ENCODE measurements at regions not wholly inside any gene's neighbourhood (a gene's known extent, or its start where the extent isn't known, plus 50 kb on each side); places are given as distances from the start of the nearest gene placed in this dataset.

- no peak overlapping the region for H2AFZ ChIP-seq (ENCODE audit: low read length)
- H4K5ac ChIP-seq (ENCODE audit: insufficient read length, low read depth, low read length): no peak overlapping the region
- peak overlapping the region; percentile 31 for H2BK120ac ChIP-seq (replicated peaks; ENCODE audit: low read depth, low read length)
- no peak overlapping the region for H4K8ac ChIP-seq (ENCODE audit: extremely low read depth, insufficient read depth, low read length)
- H3K79me1 ChIP-seq (ENCODE audit: low read depth, low read length): no peaks in the 10 kb centered on the region
- FAIRE-seq: no peak
- H3K4me2 ChIP-seq (ENCODE audit: insufficient read depth in 1 of 2, low read depth in 2 of 2, low read length in 2 of 2): no peak overlapping the region
- peak overlapping the region; percentile 12 for H4K91ac ChIP-seq (replicated peaks; ENCODE audit: insufficient read length, low read length)
- H2BK20ac ChIP-seq (ENCODE audit: low read length): peak overlapping the region; percentile 91; the same call in 1 of the 2 replicates
- WGBS, 2 experiments (ENCODE audit: extremely low coverage in 1 of 2, insufficient coverage in 1 of 2, insufficient read length in 1 of 2, insufficient replicate concordance in 2 of 2, low coverage in 1 of 2, low lambda C conversion rate in 2 of 2, missing lambda C conversion rate in 1 of 2): 84% methylated on average over 7 of the region's 7 CpGs; no CpG with 5 or more reads in 1 of the 2 experiments
- H3K14ac ChIP-seq (ENCODE audit: insufficient read length): no peak overlapping the region
- 0 out of 2 replicates have a peak overlapping the region, but pooled peaks have one; percentile 40 for H2BK15ac ChIP-seq (ENCODE audit: low read length)
- H3K4me1 ChIP-seq (replicated peaks in 1 of 4; ENCODE audit: control insufficient read depth in 3 of 4, insufficient read depth in 4 of 4, low read length in 3 of 4): peaks cover 9 to 31% (median 20%) of the 10 kb centered on the region in 4 experiments
- no peaks in the 10 kb centered on the region for H3K79me2 ChIP-seq (ENCODE audit: control insufficient read depth in 1 of 2, insufficient read depth in 2 of 2, low read length in 2 of 2)
- no peak overlapping the region for H3K23ac ChIP-seq (ENCODE audit: insufficient read length)
- no peak overlapping the region for H3K27ac ChIP-seq (ENCODE audit: low read depth, low read length)
- H3K23me2 ChIP-seq (ENCODE audit: low read depth, low read length): peaks cover 16% of the 10 kb centered on the region
- POLR2A ChIA-PET (ENCODE audit: partially characterized antibody): interaction anchor here (1.9 kb wide), 1 partner anchor 39 kb away, joined by 4 read pairs; no protein-coding TSS in a partner anchor
- peak overlapping the region; percentile 97; the same call in 1 of the 2 replicates for H2BK12ac ChIP-seq (ENCODE audit: low read depth, low read length)
- H3K18ac ChIP-seq (ENCODE audit: extremely low read depth, low read length): peak overlapping the region; percentile 68; the same call in 1 of the 2 replicates
- no peak overlapping the region for H2AK5ac ChIP-seq (ENCODE audit: low read depth, low read length)
- peak overlapping the region; percentile 96; the same call in 1 of the 2 replicates for H2BK5ac ChIP-seq (ENCODE audit: low read depth, low read length)
- H3K27me3 ChIP-seq (replicated peaks in 1 of 4; ENCODE audit: control insufficient read depth in 3 of 4, extremely low read depth in 1 of 4, insufficient read depth in 3 of 4, low read length in 3 of 4): no peaks in the 10 kb centered on the region
- no peak for DNase-seq (ENCODE audit: low read depth in 1 of 2, low spot score in 2 of 2)
- no peak overlapping the region for H3K9ac ChIP-seq (replicated peaks in 1 of 4; ENCODE audit: extremely low read depth in 1 of 4, low read depth in 3 of 4, low read length in 3 of 4)
- peaks cover 0 to 4% (median 0%) of the 10 kb centered on the region in 4 experiments; a peak in 1 of 8 replicates for H3K36me3 ChIP-seq (ENCODE audit: control insufficient read depth in 2 of 4, insufficient read depth in 4 of 4, low read length in 3 of 4)
- no peak overlapping the region for H3K56ac ChIP-seq (replicated peaks; ENCODE audit: insufficient read length, low read depth, low read length)
- H3K9me3 ChIP-seq (ENCODE audit: insufficient read depth in 2 of 2, low read depth in 1 of 2, low read length in 1 of 2): peaks cover 7% of the 10 kb centered on the region in 2 experiments; a peak in 3 of 4 replicates
- no peak overlapping the region for H3K4ac ChIP-seq (replicated peaks; ENCODE audit: insufficient read length, low read depth, low read length)
- CTCF ChIA-PET (ENCODE audit: partially characterized antibody): interaction anchor here (0.6 to 0.8 kb wide), 2 partner anchors 33 to 91 kb away, joined by 3 read pairs; no protein-coding TSS in a partner anchor
- H4K20me1 ChIP-seq (replicated peaks in 1 of 2; ENCODE audit: control insufficient read depth in 1 of 2, insufficient read depth in 2 of 2, low read length in 2 of 2): no peaks in the 10 kb centered on the region
- no peak overlapping the region for H3K4me3 ChIP-seq (ENCODE audit: extremely low read depth in 1 of 4, insufficient read depth in 2 of 4, low read depth in 3 of 4, low read length in 4 of 4)
- no peak for TF ChIP-seq BCL11A (IDR thresholded peaks at IDR 0.05; ENCODE audit: low read depth in 2 of 2, low read length in 2 of 2)
- TF ChIP-seq USF2 (IDR thresholded peaks at IDR 0.05; ENCODE audit: low read length): no peak
- no peak for TF ChIP-seq BACH1 (IDR thresholded peaks at IDR 0.05; ENCODE audit: low read length)
- no peak for TF ChIP-seq PHF8 (conservative IDR thresholded peaks at IDR 0.05; ENCODE audit: low read depth, low read length)
- TF ChIP-seq BRCA1 (IDR thresholded peaks at IDR 0.05; ENCODE audit: low read depth, low read length): no peak
- no peak for TF ChIP-seq SIRT6 (IDR thresholded peaks at IDR 0.05; ENCODE audit: low read length)
- TF ChIP-seq SP1 (IDR thresholded peaks at IDR 0.05; ENCODE audit: low read depth, low read length): no peak
- TF ChIP-seq TBP (IDR thresholded peaks at IDR 0.05; ENCODE audit: low read depth, low read length): no peak
- TF ChIP-seq TCF12 (IDR thresholded peaks at IDR 0.05; ENCODE audit: low read depth, low read length): no peak
- no peak for TF ChIP-seq GTF2F1 (IDR thresholded peaks at IDR 0.05; ENCODE audit: borderline replicate concordance, low read depth, low read length)
- TF ChIP-seq ATF2 (IDR thresholded peaks at IDR 0.05; ENCODE audit: low read length): no peak
Observed at GRCh38 chr4:26032630-26033317, 118.8 kb downstream of the SMIM20 start.

Measured in H1 (cell line).